NCI-H2196 (cell line): ENCODE measurements at regions not wholly inside any gene's neighbourhood (a gene's known extent, or its start where the extent isn't known, plus 50 kb on each side); places are given as distances from the start of the nearest gene placed in this dataset.
A peak's percentile ranks its signal among the peaks of the same experiment; 100 is the strongest.

Experiments used
- DNase-seq: peaks from one replicate; lab custom pipeline; 2025; ENCODE audit not compliant: unreplicated experiment; lab: John Stamatoyannopoulos, UW

DNA sequence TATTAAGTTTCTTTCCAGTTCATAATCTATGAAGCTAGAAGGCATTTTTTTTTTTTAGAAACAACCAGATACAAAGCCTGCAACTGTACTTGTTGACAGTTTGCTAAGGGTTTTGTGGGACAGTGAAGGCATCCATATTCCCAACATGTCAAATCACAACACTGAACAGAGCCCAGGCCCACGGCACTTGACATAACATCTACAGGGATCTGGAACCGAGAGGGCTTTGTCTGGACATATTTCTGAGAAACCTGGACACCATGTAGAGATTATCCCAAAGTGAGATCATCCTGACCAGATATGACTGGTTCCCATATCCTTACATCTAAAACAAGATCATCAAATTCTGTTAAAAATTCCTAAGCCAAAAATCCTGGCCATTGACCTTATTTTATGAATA is 336.3 kb downstream of the ACTL7B start:
- no peak for DNase-seq

GRCh38 chr9:108517651-108518365 is 338.0 kb downstream of the ACTL7B start:
- no peak for DNase-seq

GRCh38 chr9:108516391-108516790 is 339.4 kb downstream of the ACTL7B start:
- DNase-seq, result no peak

DNA sequence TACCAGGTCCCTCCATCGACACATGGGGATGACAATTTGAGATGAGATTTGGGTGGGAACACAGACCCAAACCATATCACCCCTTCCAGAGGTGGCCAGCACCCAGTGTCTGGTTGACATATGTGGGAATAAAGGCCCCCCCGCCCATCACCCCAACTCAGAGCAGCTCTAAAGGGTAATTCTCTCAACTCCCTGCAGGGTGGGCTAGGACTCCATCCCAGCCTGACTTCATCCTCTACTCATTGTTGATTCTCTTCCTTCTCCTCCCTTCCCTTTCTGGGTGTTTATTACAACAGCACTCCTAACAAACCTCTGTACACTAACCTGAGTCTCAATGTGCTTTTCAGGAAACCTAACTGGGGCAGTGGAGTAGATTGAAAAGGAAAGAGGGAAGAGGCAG is 339.9 kb downstream of the ACTL7B start:
- DNase-seq, result no peak

DNA sequence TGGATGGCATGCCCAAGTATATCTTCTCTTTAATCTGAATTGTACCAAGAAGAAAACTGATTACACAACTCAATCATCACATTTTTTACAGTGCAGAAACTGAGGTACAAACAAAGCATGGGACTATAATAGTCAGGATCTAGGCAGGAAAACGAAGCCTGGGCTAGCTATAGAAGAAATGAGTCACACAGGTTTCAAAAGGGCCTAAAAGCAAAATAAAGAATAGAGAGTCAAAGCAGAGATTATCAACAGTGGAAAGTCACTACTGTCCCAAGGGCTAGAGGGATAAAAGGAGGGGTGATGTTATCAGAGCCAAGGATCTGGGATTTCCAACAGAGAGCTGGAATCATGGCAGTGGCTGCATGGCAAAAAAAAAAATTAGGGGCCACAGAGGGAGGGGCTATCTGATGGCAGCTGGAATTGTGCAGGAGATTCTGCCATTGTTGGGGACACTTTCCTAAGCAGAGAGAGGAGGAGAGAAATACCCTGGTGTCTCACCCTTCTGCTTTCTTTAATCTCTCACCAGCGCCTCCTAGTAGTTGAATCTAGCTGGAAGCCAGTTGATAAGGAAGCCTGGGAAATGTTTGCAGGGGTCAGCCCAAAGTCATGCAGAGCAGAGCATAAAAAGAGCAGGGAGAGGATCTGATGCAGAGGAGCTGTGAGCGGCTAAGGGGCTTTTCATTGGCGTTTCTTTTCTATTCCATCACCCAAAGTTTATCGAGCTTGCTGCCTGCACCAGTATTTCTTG is 343.2 kb downstream of the ACTL7B start:
- no peak for DNase-seq

- DNase-seq, result no peak
Measured at GRCh38 chr9:108511307-108511706, 344.5 kb downstream of the ACTL7B start.

GRCh38 chr9:108496846-108497245 is 358.9 kb downstream of the ACTL7B start:
- no peak for DNase-seq

GRCh38 chr9:108489567-108489966 is 366.2 kb downstream of the ACTL7B start:
- DNase-seq, result no peak

- no peak for DNase-seq
Measured at GRCh38 chr9:108486831-108487230, 369.0 kb downstream of the ACTL7B start.

DNA sequence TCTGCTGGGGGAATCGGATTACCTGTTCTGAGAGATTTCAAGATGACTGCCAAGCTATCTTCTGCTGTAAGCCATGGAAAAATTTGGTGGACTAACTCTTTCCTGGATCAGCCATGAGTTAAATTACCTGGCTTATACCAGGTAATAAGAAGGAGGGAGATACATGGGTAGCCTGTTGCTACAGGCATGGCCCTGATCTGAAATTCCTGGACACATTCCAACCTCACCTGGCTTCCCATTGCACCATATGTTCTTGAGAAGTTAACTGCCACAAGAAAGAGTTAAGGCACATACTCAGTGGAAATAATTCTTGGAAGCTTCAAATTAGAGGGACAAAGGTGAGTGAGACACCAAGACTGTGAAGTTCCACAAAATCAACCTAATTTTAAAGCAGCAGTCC is 371.3 kb downstream of the ACTL7B start:
- no peak for DNase-seq

DNA sequence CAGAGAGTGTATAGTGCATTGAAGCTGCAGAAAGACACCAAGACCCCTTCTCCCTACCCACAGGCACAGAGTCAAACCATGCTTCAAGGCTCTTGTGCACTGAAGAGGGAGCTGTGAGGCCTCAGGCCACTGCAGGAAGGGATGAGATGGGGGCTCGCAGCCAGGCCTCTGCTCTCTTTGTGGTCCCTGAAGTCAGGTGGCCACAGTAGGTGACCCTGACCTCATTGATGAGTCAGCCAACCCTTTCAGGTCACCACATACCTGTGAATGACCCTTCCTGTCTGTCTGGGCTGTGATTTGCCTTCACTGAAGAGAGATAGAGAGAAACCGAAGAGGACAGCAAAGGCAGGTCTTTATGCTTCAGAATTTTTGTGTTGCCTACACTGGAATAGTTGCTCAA is 372.1 kb downstream of the ACTL7B start:
- DNase-seq, result no peak

DNA sequence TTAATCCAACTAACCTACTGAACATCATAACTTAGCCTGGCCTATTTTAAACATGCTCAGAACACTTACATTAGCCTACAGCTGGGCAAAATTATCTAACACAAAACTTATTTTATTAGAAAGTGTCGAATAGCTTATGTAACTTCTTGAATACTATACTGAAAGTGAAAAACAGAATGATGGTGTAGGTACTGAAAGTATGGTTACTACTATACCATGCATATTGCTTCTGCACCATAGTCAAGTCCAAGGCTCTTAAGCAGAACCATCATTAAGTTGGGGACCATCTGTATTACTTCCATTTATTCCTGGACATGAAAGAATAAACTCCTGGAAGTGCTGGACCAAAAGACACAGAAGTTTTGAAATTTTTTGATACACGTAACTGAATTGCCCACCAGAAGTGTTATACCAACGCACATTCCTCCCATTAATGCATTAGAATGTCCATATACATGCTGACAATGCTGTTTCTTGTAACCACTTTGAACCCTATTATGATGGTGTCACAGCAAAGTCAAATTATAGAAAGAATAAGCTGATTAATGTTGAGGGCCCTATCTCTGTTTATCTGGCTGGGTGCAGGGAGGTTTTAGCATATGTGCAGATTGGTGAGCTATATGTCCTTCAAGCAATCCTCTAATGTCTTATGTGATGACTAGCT is 375.7 kb downstream of the ACTL7B start:
- no peak for DNase-seq

- DNase-seq, result no peak
Measured at GRCh38 chr9:108478431-108479332, 377.1 kb downstream of the ACTL7B start.

DNA sequence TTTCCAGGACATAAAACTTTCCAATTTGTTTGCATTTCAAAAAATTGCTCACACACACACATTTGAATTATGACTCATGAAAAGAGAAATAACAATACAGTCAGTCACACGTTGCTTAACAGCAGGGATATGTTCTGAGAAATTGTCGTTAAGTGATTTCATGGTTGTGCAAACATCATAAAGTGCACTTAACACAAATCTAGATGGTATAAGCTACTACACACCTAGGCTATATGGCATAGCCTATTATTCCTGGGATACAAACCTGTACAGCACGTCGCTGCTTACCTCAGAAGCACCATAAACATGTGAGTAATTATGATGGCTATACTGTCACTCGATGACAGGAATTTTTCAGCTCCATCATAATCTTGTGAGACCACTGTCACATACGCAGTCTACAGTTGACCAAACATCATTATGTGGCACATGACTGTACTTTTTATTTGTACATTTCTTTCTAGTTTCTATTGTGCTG is 378.2 kb downstream of the ACTL7B start:
- DNase-seq, result no peak

DNA sequence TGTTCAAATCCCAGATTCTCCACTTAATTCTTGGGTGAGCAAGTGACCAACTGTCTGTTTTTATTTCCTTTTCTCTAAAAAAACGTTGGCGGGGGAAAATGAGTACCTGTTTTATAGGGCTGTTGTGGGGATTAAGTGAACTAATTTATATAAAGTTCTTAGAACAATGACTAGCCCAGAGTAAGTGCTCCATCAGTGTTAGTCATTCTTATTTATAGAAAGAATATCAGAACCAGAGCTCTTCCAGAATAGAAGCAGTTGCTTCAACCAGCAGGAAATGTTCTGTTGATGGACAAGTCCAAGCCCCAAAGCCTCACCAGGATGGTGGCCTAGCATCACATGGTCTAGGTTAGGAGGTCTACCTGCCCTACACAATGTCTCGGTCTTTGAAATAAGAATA is 379.2 kb downstream of the ACTL7B start:
- DNase-seq, result no peak

DNA sequence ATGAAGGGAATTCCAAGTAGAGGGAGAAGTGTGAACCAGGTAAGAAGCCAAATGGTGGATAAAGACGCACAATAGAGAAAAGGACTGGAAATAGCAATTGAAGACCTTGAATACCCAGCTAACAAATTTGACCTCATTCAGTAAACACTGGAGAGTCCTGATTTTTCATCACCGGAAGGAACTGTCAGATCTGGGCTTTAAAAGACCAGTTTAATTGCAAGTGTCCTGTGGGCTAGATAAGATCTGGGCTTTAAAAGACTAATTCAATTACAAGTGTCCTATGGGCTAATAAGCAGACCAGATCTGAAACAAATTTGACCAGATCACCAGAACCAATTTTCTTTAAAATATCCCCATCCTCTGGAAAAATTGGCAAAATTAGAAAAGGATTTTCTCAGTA is 380.0 kb downstream of the ACTL7B start:
- DNase-seq, result no peak

DNA sequence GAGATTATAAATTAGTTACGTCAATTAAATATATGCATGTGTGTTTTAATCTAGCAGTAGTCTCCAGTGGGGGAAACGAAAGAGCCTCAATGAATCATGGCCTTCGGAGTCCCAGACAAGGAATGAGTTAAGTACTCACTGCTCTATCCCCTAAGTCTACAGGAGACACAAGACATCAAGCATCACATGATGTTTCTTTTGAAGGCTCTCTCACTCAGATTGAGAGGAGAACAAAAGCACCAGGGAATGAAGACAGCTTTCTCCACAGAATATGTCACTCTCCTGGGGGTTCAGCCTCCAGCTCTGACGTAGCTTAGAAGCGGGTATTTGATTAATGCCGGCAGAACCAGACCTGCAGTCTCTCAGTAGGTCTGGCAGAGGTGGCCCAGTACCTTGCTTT is 381.4 kb downstream of the ACTL7B start:
- DNase-seq, result no peak

- no peak for DNase-seq
Measured at GRCh38 chr9:108473209-108474112, 382.3 kb downstream of the ACTL7B start.

DNA sequence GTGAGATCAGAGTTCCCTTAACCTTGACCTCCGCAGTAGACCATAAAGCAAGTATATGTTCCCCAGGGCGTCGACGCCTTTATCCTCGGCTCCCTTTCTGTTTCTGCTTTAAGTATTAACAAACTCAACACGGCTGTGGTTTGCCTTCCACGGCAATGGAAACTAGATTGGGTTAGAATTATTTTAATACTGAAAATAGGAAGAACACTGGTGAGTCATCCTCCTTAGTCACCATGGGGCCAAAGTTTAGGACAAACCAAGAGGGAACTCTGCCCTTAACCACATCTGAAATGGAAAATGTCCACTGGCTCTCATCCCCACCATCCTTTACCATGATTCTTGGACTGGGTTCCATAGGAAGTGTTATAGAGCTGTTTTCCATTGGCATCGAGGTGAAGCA is 386.1 kb downstream of the ACTL7B start:
- DNase-seq, result no peak

- peak; percentile 25 for DNase-seq
Measured at GRCh38 chr9:108468364-108468763, 387.4 kb downstream of the ACTL7B start.
